Loucy (cell line): ENCODE measurements at regions not wholly inside any gene's neighbourhood (a gene's known extent, or its start where the extent isn't known, plus 50 kb on each side); places are given as distances from the start of the nearest gene placed in this dataset.
"Not testable (repeated sequence)": the region's sequence is repeated elsewhere in the genome, so short reads cannot be mapped to it uniquely, and the experiment has no call there.

ENCODE experiments used
- H2AFZ ChIP-seq: fragments of 200-600 bp; sonication (generic); 2 replicates; pipeline ENCODE4 v1.6.0; 2016; ENCODE audit warnings: antibody characterized with exemption, mild to moderate bottlenecking, low read length, moderate library complexity
- H3F3A ChIP-seq: fragments of 200-600 bp; 2 replicates; pipeline ENCODE4 v1.6.0; 2016; ENCODE audit warnings: antibody characterized with exemption, low read depth, mild to moderate bottlenecking
- H3K27me3 ChIP-seq: fragments of 200-600 bp; sonication (generic); 2 replicates; pipeline ENCODE4 v1.6.1; 2014; ENCODE audit warnings: low read length, mild to moderate bottlenecking; ENCODE audit not compliant: insufficient read depth, poor library complexity, severe bottlenecking
- H3K36me3 ChIP-seq: fragments of 200-600 bp; sonication (generic); 2 replicates; pipeline ENCODE4 v1.6.1; 2016; ENCODE audit warnings: low read length; ENCODE audit not compliant: insufficient read depth
- H3K4me1 ChIP-seq: fragments of 200-600 bp; sonication (generic); 2 replicates; pipeline ENCODE4 v1.5.1; 2014; ENCODE audit warnings: low read length, mild to moderate bottlenecking; ENCODE audit not compliant: insufficient read depth, poor library complexity, severe bottlenecking
- H3K4me2 ChIP-seq: fragments of 200-600 bp; sonication (generic); 2 replicates; pipeline ENCODE4 v1.6.0; 2014; ENCODE audit warnings: antibody characterized with exemption, low read length, low read depth, mild to moderate bottlenecking; ENCODE audit not compliant: poor library complexity, severe bottlenecking
- H3K4me3 ChIP-seq: fragments of 200-600 bp; sonication (generic); 2 replicates; pipeline ENCODE4 v1.5.1; 2014; ENCODE audit warnings: low read length, mild to moderate bottlenecking, mixed read lengths; ENCODE audit not compliant: poor library complexity, severe bottlenecking
- H3K79me2 ChIP-seq: fragments of 200-600 bp; sonication (generic); 2 replicates; pipeline ENCODE4 v1.6.1; 2014; ENCODE audit warnings: low read length; ENCODE audit not compliant: insufficient read depth
- H3K9ac ChIP-seq: fragments of 200-600 bp; sonication (generic); 2 replicates; pipeline ENCODE4 v1.6.0; 2014; ENCODE audit warnings: mild to moderate bottlenecking, low read depth, low read length, moderate library complexity; ENCODE audit not compliant: poor library complexity, severe bottlenecking
- H3K9me2 ChIP-seq: fragments of 200-600 bp; sonication (generic); replicated peaks from 2 replicates; pipeline ENCODE4 v1.6.1; 2016; ENCODE audit warnings: low read depth, low read length, mixed read lengths
- H3K9me3 ChIP-seq: fragments of 200-600 bp; sonication (generic); 2 replicates; pipeline ENCODE4 v1.6.1; 2014; ENCODE audit warnings: mild to moderate bottlenecking, antibody characterized with exemption, low read length, low read depth; ENCODE audit not compliant: insufficient read depth
- H4K20me1 ChIP-seq: fragments of 200-600 bp; sonication (generic); 2 replicates; pipeline ENCODE4 v1.6.0; 2014; ENCODE audit warnings: antibody characterized with exemption, low read length, mild to moderate bottlenecking; ENCODE audit not compliant: insufficient read depth, poor library complexity, severe bottlenecking
- EZH2phosphoT487 ChIP-seq: fragments of 200-600 bp; IDR thresholded peaks from 2 replicates; pipeline ENCODE4 v1.6.1; 2018; ENCODE audit warnings: antibody characterized with exemption, mild to moderate bottlenecking, moderate library complexity, borderline replicate concordance
- TF ChIP-seq, protein P1 (sequence below): fragments of 200-600 bp; sonication (generic); conservative IDR thresholded peaks from 2 replicates; pipeline ENCODE4 v1.5.1; 2014; ENCODE audit warnings: mild to moderate bottlenecking, antibody characterized with exemption, low read length

DNA sequence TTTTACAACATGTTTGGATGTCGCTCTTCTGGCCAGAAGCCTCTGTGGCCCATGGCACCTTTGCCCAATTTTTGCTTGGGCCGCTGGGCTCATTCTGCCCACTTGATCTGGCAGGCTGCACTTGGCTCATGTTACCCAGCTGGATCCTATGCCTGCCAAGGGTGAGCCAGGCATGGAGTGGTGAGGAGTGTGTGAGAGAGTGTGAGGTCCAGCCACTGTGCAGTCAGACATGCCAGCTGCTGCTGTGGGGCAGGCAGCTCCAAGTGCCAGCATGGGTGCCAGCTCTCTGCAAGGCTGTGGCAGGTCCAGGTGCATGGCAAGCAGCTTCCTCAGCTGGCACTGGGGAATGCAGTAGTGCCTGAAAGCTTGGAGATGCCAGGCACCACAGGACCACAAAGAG, 71.0 kb downstream of the EBNA1BP2 start:
- H3K4me3 ChIP-seq = no peak overlapping the region
- no peak overlapping the region for H3K4me2 ChIP-seq
- H3K79me2 ChIP-seq = no peaks in the 10 kb centered on the region
- no peak overlapping the region for H3K9ac ChIP-seq
- no peak overlapping the region for H2AFZ ChIP-seq
- H3F3A ChIP-seq = no peaks in the 10 kb centered on the region
- no peaks in the 10 kb centered on the region for H3K27me3 ChIP-seq
- H3K9me3 ChIP-seq = peaks cover 5% of the 10 kb centered on the region
- no peaks in the 10 kb centered on the region for H3K4me1 ChIP-seq
- no peaks in the 10 kb centered on the region for H3K36me3 ChIP-seq
- no peaks in the 10 kb centered on the region for H3K9me2 ChIP-seq
- no peak for TF ChIP-seq EZH2phosphoT487
- TF ChIP-seq, protein P1, sequence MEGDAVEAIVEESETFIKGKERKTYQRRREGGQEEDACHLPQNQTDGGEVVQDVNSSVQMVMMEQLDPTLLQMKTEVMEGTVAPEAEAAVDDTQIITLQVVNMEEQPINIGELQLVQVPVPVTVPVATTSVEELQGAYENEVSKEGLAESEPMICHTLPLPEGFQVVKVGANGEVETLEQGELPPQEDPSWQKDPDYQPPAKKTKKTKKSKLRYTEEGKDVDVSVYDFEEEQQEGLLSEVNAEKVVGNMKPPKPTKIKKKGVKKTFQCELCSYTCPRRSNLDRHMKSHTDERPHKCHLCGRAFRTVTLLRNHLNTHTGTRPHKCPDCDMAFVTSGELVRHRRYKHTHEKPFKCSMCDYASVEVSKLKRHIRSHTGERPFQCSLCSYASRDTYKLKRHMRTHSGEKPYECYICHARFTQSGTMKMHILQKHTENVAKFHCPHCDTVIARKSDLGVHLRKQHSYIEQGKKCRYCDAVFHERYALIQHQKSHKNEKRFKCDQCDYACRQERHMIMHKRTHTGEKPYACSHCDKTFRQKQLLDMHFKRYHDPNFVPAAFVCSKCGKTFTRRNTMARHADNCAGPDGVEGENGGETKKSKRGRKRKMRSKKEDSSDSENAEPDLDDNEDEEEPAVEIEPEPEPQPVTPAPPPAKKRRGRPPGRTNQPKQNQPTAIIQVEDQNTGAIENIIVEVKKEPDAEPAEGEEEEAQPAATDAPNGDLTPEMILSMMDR = no peak
- no peaks in the 10 kb centered on the region for H4K20me1 ChIP-seq

DNA sequence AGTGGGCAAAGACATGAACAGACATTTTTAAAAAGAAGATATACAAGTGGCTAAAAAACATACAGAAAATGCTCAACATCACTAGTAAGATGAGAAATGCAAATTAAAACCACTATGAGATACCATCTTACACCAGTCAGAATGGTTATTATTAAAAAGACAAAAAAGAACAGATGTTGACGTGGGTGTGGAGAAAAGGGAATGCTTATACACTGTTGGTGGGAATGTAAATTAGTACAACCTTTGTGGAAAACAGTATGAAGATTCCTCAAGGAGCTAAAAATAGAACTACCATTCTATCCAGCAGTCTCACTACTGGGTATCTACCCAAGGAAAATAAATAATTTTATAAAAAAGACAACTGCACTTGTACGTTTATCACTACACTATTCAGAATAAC, 73.9 kb downstream of the EBNA1BP2 start:
- Histone ChIP-seq H3F3A (no peaks in the 10 kb centered on the region), H3K4me1 (no peaks in the 10 kb centered on the region), H4K20me1 (no peaks in the 10 kb centered on the region), H3K36me3 (no peaks in the 10 kb centered on the region), H3K4me2 (no peak overlapping the region), H3K79me2 (no peaks in the 10 kb centered on the region), H2AFZ (no peak overlapping the region), H3K27me3 (no peaks in the 10 kb centered on the region), H3K9ac (no peak overlapping the region), H3K9me2 (no peaks in the 10 kb centered on the region), H3K9me3 (peaks cover 5% of the 10 kb centered on the region; the same call in 1 of the 2 replicates), H3K4me3 (no peak overlapping the region)
- no peak for TF ChIP-seq EZH2phosphoT487
- TF ChIP-seq, protein P1 = no peak

DNA sequence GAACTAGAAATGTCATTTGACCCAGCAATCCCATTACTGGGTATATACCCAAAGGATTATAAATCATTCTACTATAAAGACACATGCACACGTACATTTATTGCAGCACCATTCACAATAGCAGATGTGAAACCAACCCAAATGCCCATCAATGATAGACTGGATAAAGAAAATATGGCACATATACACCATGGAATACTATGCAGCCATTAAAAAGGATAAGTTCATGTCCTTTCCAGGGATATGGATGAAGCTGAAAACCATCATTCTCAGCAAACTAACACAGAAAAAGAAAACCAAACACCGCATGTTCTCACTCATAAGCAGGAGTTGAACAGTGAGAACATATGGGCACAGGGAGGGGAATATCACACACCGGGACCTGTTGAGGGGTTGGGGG, 75.6 kb downstream of the EBNA1BP2 start:
- not testable (repeated sequence) for H3K4me1 ChIP-seq, H3K79me2 ChIP-seq, H3F3A ChIP-seq, H4K20me1 ChIP-seq, H3K36me3 ChIP-seq, H2AFZ ChIP-seq, H3K27me3 ChIP-seq, H3K9ac ChIP-seq, H3K4me2 ChIP-seq, H3K4me3 ChIP-seq, H3K9me2 ChIP-seq, H3K9me3 ChIP-seq

DNA sequence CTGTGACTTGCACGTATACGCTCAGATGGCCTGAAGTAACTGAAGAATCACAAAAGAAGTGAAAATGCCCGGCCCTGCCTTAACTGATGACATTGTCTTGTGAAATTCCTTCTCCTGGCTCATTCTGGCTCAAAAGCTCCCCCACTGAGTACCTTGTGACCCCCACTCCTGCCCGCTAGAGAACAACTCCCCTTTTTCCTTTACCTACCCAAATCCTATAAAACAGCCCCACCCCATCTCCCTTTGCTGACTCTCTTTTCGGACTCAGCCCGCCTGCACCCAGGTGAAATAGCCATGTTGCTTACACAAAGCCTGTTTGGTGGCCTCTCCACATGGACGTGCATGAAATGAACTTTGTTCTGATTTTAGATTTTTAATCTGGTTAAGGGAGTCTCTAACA, 81.3 kb downstream of the EBNA1BP2 start:
- not testable (repeated sequence) for H3K36me3 ChIP-seq, H3F3A ChIP-seq, H3K4me3 ChIP-seq, H2AFZ ChIP-seq, H4K20me1 ChIP-seq, H3K9me3 ChIP-seq, H3K9me2 ChIP-seq, H3K27me3 ChIP-seq, H3K9ac ChIP-seq, H3K4me1 ChIP-seq, H3K79me2 ChIP-seq, H3K4me2 ChIP-seq

DNA sequence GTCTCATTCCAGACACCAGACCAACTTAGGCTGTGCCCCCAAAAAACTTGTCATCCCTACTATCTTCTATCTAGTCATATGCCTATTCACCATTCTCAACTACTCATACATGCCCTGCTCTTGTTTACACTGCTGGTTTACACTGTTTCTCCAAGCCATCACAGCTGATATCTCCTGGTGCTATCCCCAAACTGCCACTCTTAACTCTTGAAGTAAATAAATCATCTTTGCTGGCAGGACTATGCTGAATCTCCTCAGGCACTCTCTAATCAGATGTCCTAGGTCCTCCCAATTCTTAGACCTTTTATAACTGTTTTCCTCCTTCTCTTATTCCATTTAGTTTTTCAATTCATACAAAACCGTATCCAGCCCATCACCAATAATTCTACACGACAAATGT, 81.9 kb downstream of the EBNA1BP2 start:
- not testable (repeated sequence) for H3K36me3 ChIP-seq, H3K79me2 ChIP-seq, H3K4me2 ChIP-seq, H4K20me1 ChIP-seq, H3K9me3 ChIP-seq, H3K4me3 ChIP-seq, H3K9me2 ChIP-seq, H2AFZ ChIP-seq, H3K4me1 ChIP-seq, H3F3A ChIP-seq, H3K9ac ChIP-seq, H3K27me3 ChIP-seq
